HK-2 (cell line): ENCODE measurements at regions not wholly inside any gene's neighbourhood (a gene's known extent, or its start where the extent isn't known, plus 50 kb on each side); places are given as distances from the start of the nearest gene placed in this dataset.

Experiments used
- DNase-seq: peaks from one replicate; pipeline ENCODE4 v3.0.0-alpha.2; 2018; ENCODE audit not compliant: unreplicated experiment

DNA sequence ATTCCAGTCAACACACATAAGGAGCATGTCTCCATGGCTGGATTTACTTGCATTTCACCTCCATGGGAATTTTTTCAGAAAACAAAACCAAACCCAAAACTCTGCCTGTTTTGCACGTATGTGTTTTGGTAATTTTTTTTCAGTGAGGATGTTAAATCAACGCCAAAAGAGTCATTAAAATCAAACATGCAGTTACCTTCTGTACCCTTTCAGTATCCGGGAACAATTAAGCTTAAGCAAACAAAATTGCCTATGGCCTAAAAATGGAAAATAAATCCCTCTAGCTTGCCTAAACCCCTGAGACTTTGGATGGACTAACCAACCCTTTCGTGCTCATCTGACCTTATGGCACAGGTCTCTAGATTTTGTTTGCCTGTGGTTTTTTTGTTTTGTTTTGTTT, 209.2 kb upstream of the KLF4 start:
- DNase-seq: no peak

DNA sequence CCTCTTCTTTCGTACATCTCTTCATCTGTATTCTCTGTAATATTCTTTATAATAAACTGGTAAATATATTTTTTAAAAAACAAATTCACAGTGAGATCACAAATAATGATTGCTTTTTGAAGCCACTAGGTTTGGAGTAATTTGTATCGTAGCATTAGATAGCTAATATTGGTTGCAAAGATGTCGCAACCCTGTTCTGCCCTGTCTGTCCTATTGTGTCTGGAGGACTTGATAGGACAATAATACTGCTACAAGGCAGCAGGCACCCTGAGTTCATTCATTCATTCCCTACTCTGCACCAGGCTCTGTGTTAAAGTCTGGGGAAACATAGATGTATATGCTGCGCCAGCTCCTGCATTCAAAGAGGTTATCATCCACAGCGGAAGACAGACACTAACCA, 206.7 kb upstream of the KLF4 start:
- DNase-seq: no peak

DNA sequence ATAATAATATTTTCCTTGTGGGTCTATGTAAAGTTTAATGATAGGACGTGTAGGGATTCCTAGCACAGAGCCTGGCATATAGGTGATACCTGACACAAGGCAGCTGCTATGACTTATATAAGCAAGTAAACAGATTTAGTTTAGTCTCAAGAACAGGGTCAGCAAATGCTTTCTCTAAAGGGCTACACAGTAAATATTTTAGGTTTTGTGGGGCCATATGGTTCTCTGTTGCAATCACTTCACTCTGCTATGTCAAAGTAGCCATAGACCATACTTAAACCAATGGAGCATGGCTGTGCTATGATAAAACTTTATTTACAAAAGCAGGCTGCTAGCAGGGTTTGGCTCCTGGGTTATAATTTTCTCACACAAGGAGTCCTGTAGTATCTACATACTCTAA, 204.8 kb upstream of the KLF4 start:
- no peak for DNase-seq

DNA sequence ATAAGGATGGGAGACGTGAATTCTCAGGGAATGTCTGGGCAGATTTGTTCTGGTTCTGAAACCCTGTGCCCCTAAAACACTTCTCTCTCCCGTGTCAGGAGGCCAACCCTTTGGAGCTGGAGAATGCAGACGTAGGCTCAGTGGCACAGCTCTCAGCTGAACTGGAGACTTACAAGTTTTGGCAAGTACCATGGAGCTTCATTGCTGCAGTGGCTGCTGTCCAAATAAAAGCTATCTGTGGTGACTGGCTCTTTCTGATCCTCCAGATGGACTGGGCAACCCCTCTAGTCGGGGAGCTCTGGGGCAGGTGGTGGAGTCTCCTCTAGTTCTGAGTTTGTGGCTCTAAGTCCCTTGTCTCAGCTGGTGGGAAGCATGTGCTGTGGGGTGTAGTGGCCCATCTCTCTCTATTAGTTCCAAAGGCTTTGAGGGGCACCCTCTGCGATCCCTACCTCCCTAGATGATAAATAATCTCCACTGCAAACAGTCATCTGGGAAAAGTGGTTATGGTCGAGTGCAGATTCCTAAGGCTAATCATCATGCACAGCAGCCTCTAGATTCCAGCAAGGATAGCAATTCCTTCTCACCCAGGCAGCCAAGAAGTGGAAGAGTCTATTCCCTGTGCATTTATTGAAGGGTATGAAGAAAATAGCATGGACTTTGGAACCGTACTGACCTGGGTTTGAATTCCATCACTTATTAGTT, 204.2 kb upstream of the KLF4 start:
- no peak for DNase-seq

DNA sequence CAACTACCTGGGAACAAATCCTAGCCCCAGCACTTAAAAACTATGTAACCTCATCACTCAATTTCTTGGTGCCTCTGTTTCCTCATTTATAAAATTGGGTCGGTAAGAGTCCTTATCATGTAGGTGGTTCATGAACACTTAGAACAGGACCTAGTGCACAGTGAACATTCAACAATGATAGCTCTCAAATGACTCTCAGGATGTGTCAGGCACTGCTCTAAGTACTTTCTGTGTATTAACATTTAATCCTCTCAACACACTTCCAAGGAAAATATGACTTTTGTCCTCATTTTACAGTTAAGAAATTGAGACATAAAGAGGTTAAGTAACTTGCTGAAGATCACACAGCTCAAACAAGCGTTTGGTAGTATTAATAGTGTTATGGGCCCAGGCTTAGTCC, 202.1 kb upstream of the KLF4 start:
- no peak for DNase-seq

DNA sequence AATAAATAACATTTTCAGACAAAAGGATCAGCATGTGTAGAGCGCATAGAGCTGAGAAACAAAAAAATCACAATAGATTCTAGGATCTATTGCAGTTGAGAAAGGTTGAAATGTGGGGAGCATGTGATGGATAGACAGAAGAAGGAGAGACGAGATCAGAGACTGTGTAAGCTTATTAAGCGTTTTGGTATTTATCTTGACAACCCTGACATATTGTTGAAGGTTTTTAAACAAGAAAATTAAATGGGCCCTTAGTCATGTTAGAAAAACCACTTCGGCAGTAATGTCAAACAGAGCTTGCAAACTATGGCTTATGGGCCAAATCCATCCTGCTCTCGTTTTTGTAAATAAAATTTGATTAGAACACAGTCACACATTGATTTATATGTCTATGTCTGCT, 200.5 kb upstream of the KLF4 start:
- no peak for DNase-seq

DNA sequence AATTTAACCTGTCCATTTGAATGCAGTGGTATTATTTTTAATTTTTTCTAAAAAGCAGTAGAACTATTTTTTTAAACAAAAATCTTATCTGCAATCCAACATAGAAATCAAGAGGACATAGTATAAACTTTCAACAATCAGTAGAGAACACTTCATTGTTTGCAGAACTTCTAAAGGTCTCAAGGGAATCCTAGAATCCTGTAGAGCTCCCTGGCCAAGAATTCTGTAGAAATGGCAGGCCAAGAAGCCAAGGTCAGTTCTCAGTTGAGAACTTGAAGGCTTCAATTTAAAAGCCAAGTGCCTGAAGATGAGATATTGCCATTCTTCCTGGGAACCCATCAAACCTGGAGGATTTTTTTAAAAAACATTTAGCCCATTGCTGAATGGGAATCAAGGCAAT, 199.2 kb upstream of the KLF4 start:
- no peak for DNase-seq

DNA sequence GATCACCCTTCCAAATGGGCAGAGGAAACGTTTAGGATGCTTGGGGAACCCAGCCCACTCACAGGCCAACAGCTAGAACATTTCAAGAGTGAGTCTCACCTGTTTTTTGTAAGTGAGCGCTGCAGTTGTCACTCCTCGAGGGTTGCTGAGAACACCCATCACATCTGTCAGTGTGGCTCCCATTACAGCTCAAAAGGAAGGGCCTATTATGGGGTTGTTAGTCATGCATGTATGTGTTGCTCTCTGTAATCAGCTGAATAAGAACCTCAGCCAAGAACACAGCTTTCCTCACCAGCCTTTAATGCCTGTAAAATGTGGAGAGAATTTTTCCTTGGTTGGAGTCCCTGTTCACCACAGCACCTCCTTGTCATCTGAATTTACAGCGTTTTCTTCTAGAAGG, 196.3 kb upstream of the KLF4 start:
- DNase-seq: no peak

DNA sequence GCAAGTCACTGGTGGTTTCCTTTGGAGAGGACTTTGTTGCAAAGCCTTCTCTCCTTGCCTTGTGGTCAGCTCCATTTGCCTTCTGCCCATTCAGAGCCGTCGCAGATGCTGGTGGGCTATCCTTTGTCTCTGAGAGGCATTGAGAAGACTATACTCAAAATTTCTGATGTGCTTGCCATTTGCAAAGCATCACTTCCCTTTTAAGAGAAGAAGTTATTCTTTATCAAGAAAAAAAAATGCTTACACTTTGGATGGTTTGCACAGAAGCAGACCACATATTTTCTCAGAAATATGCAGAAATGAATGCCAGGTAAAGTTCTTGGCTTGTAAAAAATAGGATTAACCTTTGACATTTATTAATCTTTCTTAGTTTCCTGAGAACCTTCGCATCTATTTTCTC, 195.8 kb upstream of the KLF4 start:
- DNase-seq: no peak

DNA sequence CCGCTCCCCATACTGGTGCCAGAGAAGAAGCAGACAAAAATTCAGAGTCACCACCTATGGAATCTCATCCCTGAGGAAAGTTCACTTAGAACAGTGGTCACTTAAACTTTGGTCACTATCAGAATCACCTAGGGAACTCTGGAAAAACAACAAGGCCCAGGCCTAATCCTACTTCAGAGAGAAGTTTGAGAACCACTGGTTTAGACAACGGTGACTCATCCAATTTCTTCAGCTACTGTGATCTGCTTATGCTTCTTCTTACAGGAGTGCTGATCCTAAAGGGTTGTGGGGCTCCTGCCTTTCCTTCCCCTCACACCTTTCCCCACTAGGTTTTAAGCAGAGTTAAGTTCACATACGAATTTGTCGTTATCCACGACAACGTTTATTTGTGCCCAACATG, 194.7 kb upstream of the KLF4 start:
- no peak for DNase-seq

DNA sequence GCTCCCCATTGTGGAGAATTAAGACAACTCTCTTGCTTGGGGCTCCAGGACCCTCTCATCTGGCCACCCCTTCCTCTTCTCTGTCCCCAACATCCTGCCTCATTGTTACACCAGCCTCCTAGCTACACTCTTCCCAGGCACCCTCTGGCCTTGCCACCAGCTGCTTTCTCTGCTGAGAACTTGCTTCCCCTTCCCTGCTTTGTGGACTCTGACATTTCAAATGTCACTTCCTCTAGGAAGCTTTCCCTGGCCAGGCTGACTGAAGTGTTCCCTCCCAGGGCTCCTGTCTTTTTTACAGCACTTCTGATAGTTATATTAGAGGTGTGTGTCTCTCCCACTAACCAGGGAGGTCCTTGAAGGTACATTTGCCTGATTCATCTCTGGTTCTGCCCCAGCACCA, 194.0 kb upstream of the KLF4 start:
- no peak for DNase-seq

DNA sequence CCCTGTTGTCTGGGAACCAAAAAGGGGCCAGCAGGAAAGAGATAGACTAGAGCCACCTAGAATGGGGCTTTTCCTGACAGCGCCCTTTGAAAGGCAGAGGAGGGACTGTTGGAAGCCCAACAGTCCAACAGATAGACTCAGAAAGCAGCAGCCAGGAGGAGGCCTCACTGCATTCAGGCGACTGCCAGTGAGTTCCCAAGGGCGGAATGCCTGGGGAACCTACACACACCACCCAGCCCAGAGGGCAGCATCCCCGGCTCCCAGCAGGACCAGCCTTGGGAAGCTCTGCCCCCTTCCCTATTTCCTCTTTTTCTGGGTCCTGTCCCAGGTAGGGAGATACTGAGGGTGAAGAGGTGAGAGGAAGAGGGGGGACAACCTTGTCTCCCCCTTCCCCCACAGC, 192.4 kb upstream of the KLF4 start:
- DNase-seq: no peak

DNA sequence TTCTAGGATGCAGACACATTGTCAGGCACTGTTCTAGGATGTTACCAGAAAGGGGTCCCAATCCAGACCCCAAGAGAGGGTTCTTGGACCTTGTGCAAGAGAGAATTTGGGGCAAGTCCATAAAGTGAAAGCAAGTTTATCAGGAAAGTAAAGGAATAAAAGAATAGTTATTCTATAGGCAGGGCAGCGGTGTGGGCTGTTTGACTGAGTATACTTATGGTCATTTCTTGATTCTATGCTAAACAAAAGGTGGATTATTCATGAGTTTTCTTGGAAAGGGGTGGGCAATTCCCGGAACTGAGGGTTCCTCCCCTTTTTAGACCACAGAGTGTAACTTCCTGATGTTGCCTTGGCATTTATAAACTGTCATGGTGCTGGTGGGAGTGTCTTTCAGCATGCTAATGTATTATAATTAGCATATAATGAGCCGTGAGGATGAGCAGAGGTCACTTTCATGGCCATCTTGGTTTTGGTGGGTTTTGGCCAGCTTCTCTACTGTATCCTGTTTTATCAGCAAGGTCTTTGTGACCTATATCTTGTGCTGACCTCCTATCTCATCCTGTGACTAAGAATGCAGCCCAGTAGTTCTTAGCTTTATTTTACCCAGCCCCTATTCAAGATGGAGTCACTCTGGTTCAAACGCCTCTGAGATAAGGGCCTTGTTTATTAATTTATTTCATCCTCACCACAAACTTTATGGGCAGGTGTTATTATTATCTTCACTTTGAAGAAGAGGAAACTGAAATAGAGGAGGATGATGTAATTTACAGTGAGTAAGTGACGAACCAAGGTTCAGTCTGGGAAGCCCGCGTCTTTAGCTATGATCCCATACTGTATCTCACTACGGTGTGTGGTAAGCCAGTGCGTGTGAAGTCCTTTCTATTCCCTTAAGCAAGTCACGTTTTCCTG, 186.0 kb upstream of the KLF4 start:
- no peak for DNase-seq

DNA sequence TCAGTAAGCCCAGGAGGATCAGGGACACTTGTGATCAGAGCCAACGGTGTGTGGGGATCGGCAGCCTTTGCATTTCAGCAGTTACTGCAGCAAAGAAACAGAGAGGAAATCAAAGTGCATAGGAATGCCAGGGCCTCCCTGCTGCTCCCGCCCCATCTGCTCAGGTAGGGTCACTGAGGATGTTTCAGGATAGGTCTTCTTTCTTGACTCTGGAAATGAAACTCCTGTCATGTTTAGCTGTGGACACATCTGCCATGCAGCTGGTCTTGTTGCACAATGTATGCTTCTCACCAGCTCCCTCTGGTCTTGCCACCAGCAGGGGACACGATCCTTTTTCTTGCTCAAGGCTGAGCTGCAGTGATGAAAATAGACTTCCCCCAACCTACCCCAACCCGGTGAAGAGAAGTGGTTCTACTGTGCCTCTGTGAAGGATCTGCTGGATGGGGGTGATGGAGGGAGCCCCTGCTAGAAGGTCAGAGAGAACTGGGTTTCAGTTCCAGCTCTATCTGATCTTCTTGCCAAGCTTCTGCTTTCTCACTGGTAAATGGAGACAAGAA, 185.2 kb upstream of the KLF4 start:
- no peak for DNase-seq

DNA sequence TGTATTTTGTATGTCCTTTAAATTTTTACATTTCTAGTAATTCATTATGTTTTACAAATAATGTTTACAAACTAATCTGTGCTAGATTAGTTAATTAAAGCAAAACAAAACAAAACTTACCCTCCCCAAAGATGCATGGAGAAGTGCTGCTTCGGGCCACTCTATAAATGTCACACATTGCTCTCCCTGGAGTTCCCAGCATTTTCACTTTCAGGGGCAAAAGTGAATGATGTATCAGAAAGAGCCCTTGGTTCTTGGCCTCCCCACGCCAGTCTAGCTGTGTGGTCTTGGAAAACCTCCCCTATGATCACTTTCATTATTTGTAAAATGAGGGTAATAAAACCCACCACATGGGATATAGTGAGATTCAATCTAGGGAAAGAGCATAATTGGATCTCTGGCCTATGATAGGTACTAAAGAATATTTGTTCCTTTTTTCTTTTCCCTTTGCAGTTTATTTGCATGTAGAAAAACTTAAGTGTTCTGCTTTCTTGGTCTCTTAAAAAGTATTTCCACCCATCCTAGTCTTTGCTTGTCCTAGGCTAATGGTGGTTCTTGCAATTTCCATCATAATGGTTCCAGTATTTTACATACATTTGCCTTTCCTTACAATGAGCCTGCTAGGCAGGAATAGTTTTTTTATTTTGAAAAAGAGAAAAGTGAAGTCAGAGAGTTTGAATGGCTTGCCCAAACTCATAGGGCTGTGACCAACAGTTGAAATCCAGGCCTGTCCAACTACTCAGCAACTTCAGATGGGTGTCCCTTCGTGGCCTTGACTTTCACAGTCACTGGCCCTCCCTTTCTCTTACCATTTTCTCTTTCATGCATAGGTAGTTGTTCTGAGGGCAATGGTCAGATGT, 184.5 kb upstream of the KLF4 start:
- no peak for DNase-seq

DNA sequence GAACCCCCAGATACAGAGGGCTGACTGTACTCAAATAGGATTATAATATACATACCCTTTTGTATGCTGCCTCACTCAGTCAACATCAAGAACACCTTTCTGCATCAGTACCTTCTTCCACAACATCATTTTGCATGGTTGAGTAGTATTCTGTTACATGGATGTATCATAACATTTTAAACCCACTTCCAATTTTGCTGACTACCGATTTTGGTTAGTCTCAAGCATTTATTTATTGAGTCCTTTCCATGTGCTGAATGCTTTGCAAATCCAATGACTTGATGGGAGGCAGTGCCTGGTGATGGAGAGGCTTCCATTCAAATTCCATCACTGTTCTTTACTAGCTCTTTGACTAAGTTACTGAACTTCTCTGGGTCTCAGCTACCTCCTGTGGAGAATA, 182.0 kb upstream of the KLF4 start:
- no peak for DNase-seq

DNA sequence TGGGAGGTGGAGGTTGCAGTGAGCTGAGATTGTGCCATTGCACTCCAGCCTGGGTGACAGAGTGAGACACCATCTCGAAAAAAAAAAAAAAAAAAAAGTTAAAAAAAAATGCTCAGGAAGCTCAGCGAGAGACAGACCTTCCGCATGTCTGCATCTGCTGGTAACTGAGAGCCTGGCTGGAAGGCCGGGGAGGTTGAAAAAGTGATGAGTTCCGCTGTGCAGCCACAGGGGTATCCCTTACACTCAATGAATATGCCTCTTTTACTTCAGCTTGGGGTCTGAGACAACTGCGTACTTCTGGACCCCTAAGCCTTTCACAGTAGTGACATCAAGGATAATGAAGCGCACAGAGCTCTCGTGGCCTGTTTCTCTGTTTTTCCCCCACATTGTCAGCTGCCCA, 179.9 kb upstream of the KLF4 start:
- DNase-seq: no peak

DNA sequence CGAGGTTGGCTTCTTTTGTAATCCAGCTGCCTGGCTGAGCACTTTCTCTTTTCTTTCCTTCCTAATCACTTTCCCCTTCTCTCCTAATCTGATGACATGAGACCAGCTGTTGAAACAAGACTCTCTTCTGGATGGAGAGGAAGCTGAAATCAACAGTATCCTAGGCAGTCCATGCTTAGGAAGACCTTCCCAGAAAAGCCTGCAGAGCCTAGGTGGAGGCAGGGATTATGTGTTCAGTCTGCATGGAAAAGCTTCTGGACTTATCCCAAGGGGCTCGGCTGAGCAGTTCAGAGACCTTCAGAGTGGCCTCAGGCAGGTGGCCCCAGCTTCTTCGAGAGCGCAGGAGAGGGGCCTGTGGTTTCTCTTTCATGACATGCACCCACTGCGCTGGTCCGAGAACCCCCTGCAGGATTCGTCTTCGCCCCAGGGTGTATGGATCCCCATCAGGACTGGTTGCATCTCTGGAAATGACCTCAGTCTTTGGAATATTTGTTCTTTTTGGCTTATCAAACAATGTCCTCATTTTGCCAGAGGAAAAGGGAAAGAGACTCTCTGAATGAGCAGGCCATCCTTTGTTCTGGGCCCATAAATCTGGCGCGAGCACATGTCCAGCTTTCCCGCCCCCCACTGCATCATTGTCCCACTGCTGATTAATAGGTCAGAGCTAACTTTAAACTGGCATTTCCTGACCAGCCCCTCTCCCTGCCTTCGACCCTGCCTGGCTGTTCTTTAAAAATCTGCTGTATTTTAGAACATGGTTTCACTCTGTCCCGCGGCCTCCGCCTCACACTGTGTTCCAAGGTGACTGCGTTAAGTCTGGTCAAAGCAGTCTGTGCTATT, 177.9 kb upstream of the KLF4 start:
- no peak for DNase-seq

DNA sequence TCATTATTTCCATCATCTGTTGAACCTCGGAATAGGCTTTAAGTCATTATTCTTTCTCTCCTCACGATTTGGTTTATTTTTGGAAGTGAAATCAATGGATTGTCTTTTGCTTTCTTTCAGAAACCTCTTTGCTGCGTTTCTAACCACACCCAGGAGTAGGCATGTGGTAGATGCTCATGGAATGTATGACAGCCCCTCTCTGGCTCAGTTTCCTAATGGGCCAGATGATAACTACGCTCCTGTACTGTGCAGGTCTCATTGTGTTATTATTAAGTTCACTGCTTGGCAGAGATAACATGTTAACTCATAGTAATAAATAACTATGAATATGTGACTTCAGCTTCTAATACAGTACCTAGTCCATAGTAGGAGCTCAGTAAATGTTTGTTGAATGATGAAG, 175.5 kb upstream of the KLF4 start:
- DNase-seq: no peak

DNA sequence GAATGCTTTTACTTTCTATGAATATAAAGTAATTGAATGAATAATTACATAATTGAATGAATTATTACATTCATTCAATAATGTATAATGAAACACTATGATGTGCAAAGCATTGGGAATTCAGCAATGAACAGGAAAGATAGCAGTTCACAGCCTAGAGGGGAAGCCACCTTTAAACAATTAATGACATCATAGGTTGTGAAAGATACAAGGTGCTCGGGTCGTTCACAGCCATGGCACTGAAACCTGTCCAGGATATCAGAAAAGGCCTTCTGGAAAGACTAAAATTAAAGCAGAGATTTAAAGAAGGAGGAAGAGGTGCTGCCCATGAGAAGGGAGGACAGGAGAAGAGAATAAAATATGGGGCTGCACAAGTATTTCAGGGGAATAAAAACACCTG, 171.4 kb upstream of the KLF4 start:
- no peak for DNase-seq

DNA sequence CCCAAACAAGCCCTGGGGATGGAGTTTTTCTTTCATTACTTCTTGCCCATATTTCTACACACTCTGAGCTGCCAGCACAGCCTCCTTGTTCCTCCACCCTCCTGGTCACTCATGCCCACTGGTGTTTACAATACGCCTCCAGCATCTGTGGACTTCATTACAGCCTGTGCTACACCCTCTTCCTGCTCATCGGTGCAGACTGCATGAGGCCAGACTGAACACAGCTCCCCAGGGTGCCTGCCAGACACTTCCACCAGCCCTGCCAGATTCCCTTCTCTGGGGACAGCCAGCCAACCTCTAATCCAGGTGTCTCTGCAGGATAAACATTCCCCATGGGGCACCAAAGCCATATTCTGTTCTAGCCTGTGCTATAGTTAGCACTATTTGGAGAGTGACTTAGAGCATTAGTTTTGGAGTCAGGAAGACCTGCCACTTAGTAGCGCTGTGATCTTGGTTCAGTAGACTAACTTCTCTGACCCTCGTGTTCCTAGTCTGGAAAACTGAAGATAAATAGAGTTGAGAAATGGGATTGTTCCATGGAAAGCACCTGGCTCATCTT, 163.8 kb upstream of the KLF4 start:
- no peak for DNase-seq
